ENCODE measurements at regions not wholly inside any gene's neighbourhood (a gene's known extent, or its start where the extent isn't known, plus 50 kb on each side); places are given as distances from the start of the nearest gene placed in this dataset.

GRCh38 chr10:69739634-69740033, 62.1 kb upstream of the COL13A1 start:
- H3K9me3 Mint-ChIP-seq, result no peaks in the 10 kb centered on the region
- no peak overlapping the region for H3K27ac Mint-ChIP-seq
- peaks cover 12% of the 10 kb centered on the region for H3K27me3 Mint-ChIP-seq
- peaks cover 14% of the 10 kb centered on the region for H3K4me1 Mint-ChIP-seq
- DNase-seq (no peak), ATAC-seq (ENCODE audit: low read depth) (no peak)
- POLR2A ChIA-PET, result interaction anchor here (0.6 kb wide), 1 partner anchor 27 kb away, joined by 5 read pairs; no protein-coding TSS in a partner anchor
- H3K4me3 Mint-ChIP-seq, result no peak overlapping the region
- no peaks in the 10 kb centered on the region for H3K36me3 Mint-ChIP-seq

GRCh38 chr10:69740126-69740525, 61.6 kb upstream of the COL13A1 start:
- POLR2A ChIA-PET, result interaction anchor here (0.6 kb wide), 1 partner anchor 28 kb away, joined by 5 read pairs; no protein-coding TSS in a partner anchor
- peaks cover 9% of the 10 kb centered on the region for H3K4me1 Mint-ChIP-seq
- H3K27me3 Mint-ChIP-seq, result peaks cover 16% of the 10 kb centered on the region
- no peaks in the 10 kb centered on the region for H3K36me3 Mint-ChIP-seq
- no peak overlapping the region for H3K27ac Mint-ChIP-seq
- ATAC-seq (ENCODE audit: low read depth) (no peak), DNase-seq (no peak)
- H3K9me3 Mint-ChIP-seq, result no peaks in the 10 kb centered on the region
- no peak overlapping the region for H3K4me3 Mint-ChIP-seq

- Mint-ChIP-seq H3K9me3 (no peaks in the 10 kb centered on the region), H3K27ac (no peak overlapping the region), H3K4me3 (no peak overlapping the region), H3K27me3 (peaks cover 24% of the 10 kb centered on the region), H3K36me3 (no peaks in the 10 kb centered on the region), H3K4me1 (peaks cover 4% of the 10 kb centered on the region)
- no peak for DNase-seq
- POLR2A ChIA-PET, result no interaction called here
- no peak for ATAC-seq (ENCODE audit: low read depth)
Observed at GRCh38 chr10:69741252-69741651, 60.5 kb upstream of the COL13A1 start.

- Mint-ChIP-seq H3K4me3 (no peak overlapping the region), H3K9me3 (no peaks in the 10 kb centered on the region), H3K27me3 (peaks cover 25% of the 10 kb centered on the region), H3K27ac (no peak overlapping the region), H3K4me1 (peaks cover 4% of the 10 kb centered on the region), H3K36me3 (no peaks in the 10 kb centered on the region)
- POLR2A ChIA-PET, result no interaction called here
- DNase-seq (no peak), ATAC-seq (ENCODE audit: low read depth) (no peak)
Observed at GRCh38 chr10:69741671-69742355, 59.9 kb upstream of the COL13A1 start.

GRCh38 chr10:69742356-69742695, 59.4 kb upstream of the COL13A1 start:
- POLR2A ChIA-PET, result no interaction called here
- peaks cover 27% of the 10 kb centered on the region for H3K27me3 Mint-ChIP-seq
- no peak for ATAC-seq (ENCODE audit: low read depth)
- H3K27ac Mint-ChIP-seq, result no peak overlapping the region
- H3K4me1 Mint-ChIP-seq, result peaks cover 4% of the 10 kb centered on the region
- no peak for DNase-seq
- no peaks in the 10 kb centered on the region for H3K9me3 Mint-ChIP-seq
- H3K4me3 Mint-ChIP-seq, result no peak overlapping the region
- H3K36me3 Mint-ChIP-seq, result no peaks in the 10 kb centered on the region

GRCh38 chr10:69742928-69743602, 58.6 kb upstream of the COL13A1 start:
- Mint-ChIP-seq H3K4me3 (no peak overlapping the region), H3K9me3 (no peaks in the 10 kb centered on the region), H3K27ac (no peak overlapping the region), H3K27me3 (peaks cover 27% of the 10 kb centered on the region), H3K36me3 (no peaks in the 10 kb centered on the region), H3K4me1 (peaks cover 4% of the 10 kb centered on the region)
- peak; percentile 51 for DNase-seq
- POLR2A ChIA-PET, result no interaction called here
- ATAC-seq (ENCODE audit: low read depth), result no peak

GRCh38 chr10:69744971-69745370, 56.7 kb upstream of the COL13A1 start:
- no peaks in the 10 kb centered on the region for H3K9me3 Mint-ChIP-seq
- H3K36me3 Mint-ChIP-seq, result no peaks in the 10 kb centered on the region
- no peak overlapping the region for H3K4me3 Mint-ChIP-seq
- no peak overlapping the region for H3K27ac Mint-ChIP-seq
- peaks cover 37% of the 10 kb centered on the region for H3K27me3 Mint-ChIP-seq
- no peak for ATAC-seq (ENCODE audit: low read depth)
- DNase-seq, result no peak
- peaks cover 4% of the 10 kb centered on the region for H3K4me1 Mint-ChIP-seq
- POLR2A ChIA-PET, result no interaction called here

- Mint-ChIP-seq H3K27me3 (peaks cover 40% of the 10 kb centered on the region), H3K4me3 (no peak overlapping the region), H3K36me3 (no peaks in the 10 kb centered on the region), H3K4me1 (peaks cover 4% of the 10 kb centered on the region), H3K9me3 (no peaks in the 10 kb centered on the region), H3K27ac (no peak overlapping the region)
- DNase-seq, result no peak
- ATAC-seq (ENCODE audit: low read depth), result no peak
- POLR2A ChIA-PET, result no interaction called here
Observed at GRCh38 chr10:69745698-69746097, 56.0 kb upstream of the COL13A1 start.

GRCh38 chr10:69747179-69747578, 54.5 kb upstream of the COL13A1 start:
- H3K36me3 Mint-ChIP-seq, result no peaks in the 10 kb centered on the region
- H3K4me3 Mint-ChIP-seq, result no peak overlapping the region
- ATAC-seq (ENCODE audit: low read depth) (no peak), DNase-seq (no peak)
- H3K27me3 Mint-ChIP-seq, result peaks cover 44% of the 10 kb centered on the region
- POLR2A ChIA-PET, result no interaction called here
- H3K9me3 Mint-ChIP-seq, result no peaks in the 10 kb centered on the region
- H3K27ac Mint-ChIP-seq, result no peak overlapping the region
- peaks cover 4% of the 10 kb centered on the region for H3K4me1 Mint-ChIP-seq

- DNase-seq, result no peak
- POLR2A ChIA-PET, result no interaction called here
- H3K27me3 Mint-ChIP-seq, result peaks cover 47% of the 10 kb centered on the region
- H3K27ac Mint-ChIP-seq, result no peak overlapping the region
- peaks cover 4% of the 10 kb centered on the region for H3K4me1 Mint-ChIP-seq
- no peak for ATAC-seq (ENCODE audit: low read depth)
- H3K4me3 Mint-ChIP-seq, result no peak overlapping the region
- H3K36me3 Mint-ChIP-seq, result no peaks in the 10 kb centered on the region
- no peaks in the 10 kb centered on the region for H3K9me3 Mint-ChIP-seq
Observed at GRCh38 chr10:69748621-69749020, 53.1 kb upstream of the COL13A1 start.

GRCh38 chr10:69749178-69750010, 52.3 kb upstream of the COL13A1 start:
- no peaks in the 10 kb centered on the region for H3K36me3 Mint-ChIP-seq
- H3K4me1 Mint-ChIP-seq, result peaks cover 4% of the 10 kb centered on the region
- ATAC-seq (ENCODE audit: low read depth) (no peak), DNase-seq (no peak)
- no peak overlapping the region for H3K4me3 Mint-ChIP-seq
- H3K9me3 Mint-ChIP-seq, result no peaks in the 10 kb centered on the region
- peaks cover 47% of the 10 kb centered on the region for H3K27me3 Mint-ChIP-seq
- no peak overlapping the region for H3K27ac Mint-ChIP-seq
- POLR2A ChIA-PET, result no interaction called here

- Mint-ChIP-seq H3K36me3 (no peaks in the 10 kb centered on the region), H3K9me3 (no peaks in the 10 kb centered on the region), H3K4me3 (no peak overlapping the region), H3K27me3 (peaks cover 42% of the 10 kb centered on the region), H3K4me1 (peaks cover 4% of the 10 kb centered on the region), H3K27ac (no peak overlapping the region)
- POLR2A ChIA-PET, result no interaction called here
- ATAC-seq (ENCODE audit: low read depth) (no peak), DNase-seq (no peak)
Observed at GRCh38 chr10:69750011-69750373, 51.7 kb upstream of the COL13A1 start.

GRCh38 chr10:69750725-69751124, 51.0 kb upstream of the COL13A1 start:
- Mint-ChIP-seq H3K27me3 (peaks cover 36% of the 10 kb centered on the region), H3K4me3 (no peak overlapping the region), H3K36me3 (no peaks in the 10 kb centered on the region), H3K9me3 (no peaks in the 10 kb centered on the region), H3K4me1 (peaks cover under 1% of the 10 kb centered on the region), H3K27ac (no peak overlapping the region)
- no peak for ATAC-seq (ENCODE audit: low read depth)
- no peak for DNase-seq
- POLR2A ChIA-PET, result interaction anchor here (0.7 kb wide), 1 partner anchor 15 kb away, joined by 6 read pairs; no protein-coding TSS in a partner anchor

- DNase-seq (no peak), ATAC-seq (ENCODE audit: low read depth) (no peak)
- Mint-ChIP-seq H3K27ac (no peak overlapping the region), H3K36me3 (no peaks in the 10 kb centered on the region), H3K27me3 (peaks cover 33% of the 10 kb centered on the region), H3K9me3 (no peaks in the 10 kb centered on the region), H3K4me3 (no peak overlapping the region), H3K4me1 (no peaks in the 10 kb centered on the region)
- POLR2A ChIA-PET, result interaction anchor here (0.7 kb wide), 1 partner anchor 16 kb away, joined by 6 read pairs; no protein-coding TSS in a partner anchor
Observed at GRCh38 chr10:69751214-69751613, 50.5 kb upstream of the COL13A1 start.
